Trophoblast cell (in vitro differentiated cells and primary cell): ENCODE measurements at regions not wholly inside any gene's neighbourhood (a gene's known extent, or its start where the extent isn't known, plus 50 kb on each side); places are given as distances from the start of the nearest gene placed in this dataset.

Source experiments
- DNase-seq, 2 donors: peaks; one replicate each; pipeline ENCODE4 v3.0.0-alpha.2; 2016
- H2AFZ ChIP-seq: 2 replicates; pipeline ENCODE4 v1.6.1; 2013; ENCODE audit warnings: low read length, moderate library complexity, mild to moderate bottlenecking; ENCODE audit not compliant: insufficient read depth, poor library complexity
- H2AK5ac ChIP-seq: 2 replicates; pipeline ENCODE4 v1.6.1; 2013; ENCODE audit warnings: mild to moderate bottlenecking, low read length
- H2BK120ac ChIP-seq: 2 replicates; pipeline ENCODE4 v1.6.1; 2013; ENCODE audit warnings: low read length, mild to moderate bottlenecking, moderate library complexity; ENCODE audit not compliant: insufficient read depth, poor library complexity
- H2BK12ac ChIP-seq: 2 replicates; pipeline ENCODE4 v1.6.1; 2013; ENCODE audit warnings: mild to moderate bottlenecking, low read length, moderate library complexity
- H2BK5ac ChIP-seq: 2 replicates; pipeline ENCODE4 v1.6.1; 2013; ENCODE audit warnings: low read length, low read depth, moderate library complexity, mild to moderate bottlenecking; ENCODE audit not compliant: poor library complexity
- H3K14ac ChIP-seq: 2 replicates; pipeline ENCODE4 v1.6.1; 2013; ENCODE audit warnings: mild to moderate bottlenecking, low read length
- H3K18ac ChIP-seq: 2 replicates; pipeline ENCODE4 v1.6.1; 2013; ENCODE audit warnings: mild to moderate bottlenecking, low read length
- H3K23ac ChIP-seq: 2 replicates; pipeline ENCODE4 v1.6.1; 2013; ENCODE audit warnings: low read length
- H3K27ac ChIP-seq: 2 replicates; pipeline ENCODE4 v1.5.1; 2013; ENCODE audit warnings: low read depth, mild to moderate bottlenecking, inconsistent platforms, low read length, moderate library complexity
- H3K27me3 ChIP-seq: 2 replicates; pipeline ENCODE4 v1.6.1; 2013; ENCODE audit warnings: inconsistent platforms, mild to moderate bottlenecking, low read length, moderate library complexity; ENCODE audit not compliant: insufficient read depth
- H3K36me3 ChIP-seq, 2 experiments: 1 replicate in 1 of 2; 2 replicates in 1 of 2; pipeline ENCODE4 v1.6.1; 2013; ENCODE audit warnings: low read length in 2 of 2, mild to moderate bottlenecking in 2 of 2, moderate library complexity in 1 of 2; ENCODE audit not compliant: insufficient read depth in 2 of 2, control insufficient read depth in 1 of 2
- H3K4ac ChIP-seq: 2 replicates; pipeline ENCODE4 v1.6.1; 2013; ENCODE audit warnings: low read depth, mild to moderate bottlenecking, low read length, moderate library complexity
- H3K4me1 ChIP-seq, 2 experiments: 1 replicate in 1 of 2; 2 replicates in 1 of 2; pipeline ENCODE4 v1.6.1; 2013; ENCODE audit warnings: low read length in 2 of 2, mild to moderate bottlenecking in 2 of 2, moderate library complexity in 1 of 2; ENCODE audit not compliant: insufficient read depth in 2 of 2, control insufficient read depth in 1 of 2
- H3K4me2 ChIP-seq: 2 replicates; pipeline ENCODE4 v1.6.1; 2013; ENCODE audit warnings: inconsistent platforms, mild to moderate bottlenecking, low read length, moderate library complexity
- H3K4me3 ChIP-seq: 2 replicates; pipeline ENCODE4 v1.5.1; 2013; ENCODE audit warnings: mild to moderate bottlenecking, low read depth, low read length, inconsistent platforms
- H3K79me1 ChIP-seq: one replicate; pipeline ENCODE4 v1.6.1; 2013; ENCODE audit warnings: low read length
- H3K79me2 ChIP-seq: 2 replicates; pipeline ENCODE4 v1.6.1; 2013; ENCODE audit warnings: low read length, mild to moderate bottlenecking; ENCODE audit not compliant: control insufficient read depth, insufficient read depth, poor library complexity
- H3K9ac ChIP-seq: 2 replicates; pipeline ENCODE4 v1.6.1; 2013; ENCODE audit warnings: mild to moderate bottlenecking, low read length
- H3K9me3 ChIP-seq: 2 replicates; pipeline ENCODE4 v1.6.1; 2013; ENCODE audit warnings: low read depth, mild to moderate bottlenecking, control low read depth, inconsistent platforms, low read length; ENCODE audit not compliant: insufficient read depth
- H4K12ac ChIP-seq: 2 replicates; pipeline ENCODE4 v1.6.1; 2013; ENCODE audit warnings: low read depth, mild to moderate bottlenecking, low read length, moderate library complexity
- H4K8ac ChIP-seq: 2 replicates; pipeline ENCODE4 v1.6.1; 2013; ENCODE audit warnings: low read depth, mild to moderate bottlenecking, low read length, moderate library complexity
- H4K91ac ChIP-seq: one replicate; pipeline ENCODE4 v1.6.1; 2013; ENCODE audit warnings: low read depth, mild to moderate bottlenecking, low read length, moderate library complexity
- WGBS: extraction: QIAGEN DNeasy Blood & Tissue Kit; methylation state at CpG from one replicate; pipeline ENCODE4 v1.1.7; 2013; ENCODE audit warnings: missing lambda C conversion rate; ENCODE audit not compliant: insufficient read length, insufficient coverage; ENCODE audit errors: extremely low coverage; 5-methylcytosine and 5-hydroxymethylcytosine counted together

DNA sequence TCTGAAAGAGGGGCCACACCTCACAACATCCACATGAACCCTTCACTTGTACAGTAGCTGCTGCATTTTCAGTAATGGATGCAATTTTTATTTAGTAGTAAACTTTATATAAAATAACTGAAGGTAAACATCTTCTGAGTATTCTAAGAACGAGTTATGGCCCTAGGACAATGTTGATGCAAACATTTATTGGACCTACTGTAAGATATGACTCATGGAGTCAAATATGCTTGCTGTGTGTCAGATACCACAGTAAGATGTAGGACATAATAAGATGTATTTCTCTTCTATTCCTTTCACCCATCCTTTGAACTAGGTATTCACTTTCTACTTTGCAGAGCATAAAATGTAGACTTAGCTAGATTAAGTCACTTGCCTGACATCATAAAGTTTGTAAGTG, 87.6 kb downstream of the TEX13C start:
- H2BK5ac ChIP-seq = no peak overlapping the region
- WGBS = no CpG with 5 or more reads among the region's 1 CpG
- no peaks in the 10 kb centered on the region for H3K27me3 ChIP-seq
- H4K12ac ChIP-seq = no peak overlapping the region
- no peak overlapping the region for H4K8ac ChIP-seq
- H3K23ac ChIP-seq = no peak overlapping the region
- H3K36me3 ChIP-seq = no peaks in the 10 kb centered on the region
- no peak overlapping the region for H3K4me2 ChIP-seq
- H3K27ac ChIP-seq = no peak overlapping the region
- H3K14ac ChIP-seq = no peak overlapping the region
- H2AK5ac ChIP-seq = no peak overlapping the region
- H3K9me3 ChIP-seq = no peaks in the 10 kb centered on the region
- H3K4ac ChIP-seq = no peak overlapping the region
- no peak overlapping the region for H3K4me3 ChIP-seq
- H4K91ac ChIP-seq = no peak overlapping the region
- H2AFZ ChIP-seq = no peak overlapping the region
- no peak overlapping the region for H3K18ac ChIP-seq
- no peaks in the 10 kb centered on the region for H3K79me1 ChIP-seq
- H2BK12ac ChIP-seq = no peak overlapping the region
- no peaks in the 10 kb centered on the region for H3K4me1 ChIP-seq
- no peak overlapping the region for H2BK120ac ChIP-seq
- no peaks in the 10 kb centered on the region for H3K79me2 ChIP-seq
- H3K9ac ChIP-seq = no peak overlapping the region
- DNase-seq = no peak

DNA sequence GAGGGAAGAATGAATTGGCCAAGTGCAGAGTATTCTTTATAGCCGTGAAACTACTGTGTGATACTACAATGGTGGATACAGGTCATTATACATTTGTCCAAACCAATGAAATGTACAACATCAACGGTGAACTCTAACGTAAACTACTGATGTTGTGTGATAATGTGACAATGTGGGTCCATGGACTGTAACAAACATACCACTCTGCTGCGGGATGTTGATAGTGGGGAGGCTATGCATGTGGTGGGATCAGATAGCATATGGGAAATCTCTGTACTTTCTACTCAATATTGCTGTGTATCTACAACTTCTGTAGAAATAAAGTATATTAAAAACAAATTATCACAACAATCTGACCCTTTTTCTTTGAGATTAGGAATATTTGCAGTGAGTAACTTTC, 101.1 kb downstream of the TEX13C start:
- H3K14ac ChIP-seq = no peak overlapping the region
- no peak overlapping the region for H3K27ac ChIP-seq
- H3K79me1 ChIP-seq = no peaks in the 10 kb centered on the region
- WGBS = no CpG with 5 or more reads among the region's 4 CpGs
- DNase-seq = no peak
- H3K36me3 ChIP-seq = no peaks in the 10 kb centered on the region
- H3K18ac ChIP-seq = no peak overlapping the region
- H4K91ac ChIP-seq = no peak overlapping the region
- H2AFZ ChIP-seq = no peak overlapping the region
- no peak overlapping the region for H2BK120ac ChIP-seq
- H3K27me3 ChIP-seq = no peaks in the 10 kb centered on the region
- no peak overlapping the region for H4K8ac ChIP-seq
- H4K12ac ChIP-seq = no peak overlapping the region
- H3K4me3 ChIP-seq = no peak overlapping the region
- H2BK5ac ChIP-seq = no peak overlapping the region
- no peaks in the 10 kb centered on the region for H3K79me2 ChIP-seq
- H3K23ac ChIP-seq = no peak overlapping the region
- H3K9me3 ChIP-seq = no peaks in the 10 kb centered on the region
- H2AK5ac ChIP-seq = no peak overlapping the region
- H3K4ac ChIP-seq = no peak overlapping the region
- no peak overlapping the region for H3K9ac ChIP-seq
- H2BK12ac ChIP-seq = no peak overlapping the region
- no peaks in the 10 kb centered on the region for H3K4me1 ChIP-seq
- H3K4me2 ChIP-seq = no peak overlapping the region

DNA sequence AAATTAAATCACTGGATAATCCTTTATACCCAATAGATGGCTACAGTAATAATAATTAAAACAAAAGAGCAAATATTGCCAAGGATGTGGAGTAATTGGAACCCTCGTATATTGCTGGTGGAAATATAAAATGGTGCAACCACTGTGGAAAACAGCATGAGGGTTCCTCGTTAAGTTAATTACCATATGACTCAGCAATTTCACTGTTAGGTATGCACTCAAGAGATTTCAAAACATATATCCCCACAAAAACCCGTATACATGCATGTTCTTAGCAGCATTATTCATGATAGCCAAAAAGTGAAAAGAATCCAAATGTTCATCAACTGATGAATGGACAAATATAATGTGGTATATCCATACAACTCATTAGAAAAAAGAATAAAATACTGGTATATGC, 103.3 kb downstream of the TEX13C start:
- Histone ChIP-seq H3K4me1 (no peaks in the 10 kb centered on the region), H3K27ac (no peak overlapping the region), H4K91ac (no peak overlapping the region), H3K79me1 (no peaks in the 10 kb centered on the region), H4K8ac (no peak overlapping the region), H3K36me3 (no peaks in the 10 kb centered on the region), H2BK120ac (no peak overlapping the region), H3K4me3 (no peak overlapping the region), H2BK5ac (no peak overlapping the region), H3K18ac (no peak overlapping the region), H3K23ac (no peak overlapping the region), H3K9me3 (no peaks in the 10 kb centered on the region), H2AFZ (no peak overlapping the region), H2AK5ac (no peak overlapping the region), H3K9ac (no peak overlapping the region), H3K14ac (no peak overlapping the region), H3K4ac (no peak overlapping the region), H3K4me2 (no peak overlapping the region), H2BK12ac (no peak overlapping the region), H4K12ac (no peak overlapping the region), H3K27me3 (no peaks in the 10 kb centered on the region), H3K79me2 (no peaks in the 10 kb centered on the region)
- WGBS = no CpG with 5 or more reads among the region's 3 CpGs
- DNase-seq = no peak

DNA sequence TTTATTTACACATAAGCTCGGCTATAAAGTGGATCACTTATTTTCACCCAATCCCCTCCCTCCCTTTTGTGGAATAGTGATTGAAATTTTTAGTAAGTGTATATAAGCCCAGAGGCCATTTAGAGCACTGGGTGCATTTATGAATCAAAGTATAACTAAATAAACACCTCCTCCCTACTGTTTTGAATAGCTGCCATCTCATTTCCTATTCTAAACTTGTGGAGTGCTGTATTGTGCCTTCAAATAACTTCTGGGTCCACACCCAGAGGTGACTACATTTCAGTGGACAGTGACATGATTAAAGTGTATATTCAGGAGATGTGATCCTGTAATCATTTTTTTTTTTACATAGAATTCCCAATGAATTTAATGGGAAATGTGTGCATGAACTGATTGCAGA, 104.9 kb downstream of the TEX13C start:
- Histone ChIP-seq H3K4me2 (no peak overlapping the region), H4K8ac (no peak overlapping the region), H2BK5ac (no peak overlapping the region), H3K23ac (no peak overlapping the region), H3K27me3 (no peaks in the 10 kb centered on the region), H3K36me3 (no peaks in the 10 kb centered on the region), H2BK12ac (no peak overlapping the region), H3K9ac (no peak overlapping the region), H2AFZ (no peak overlapping the region), H3K4me1 (no peaks in the 10 kb centered on the region), H3K18ac (no peak overlapping the region), H2BK120ac (no peak overlapping the region), H3K4ac (no peak overlapping the region), H4K12ac (no peak overlapping the region), H3K79me2 (no peaks in the 10 kb centered on the region), H2AK5ac (no peak overlapping the region), H4K91ac (no peak overlapping the region), H3K14ac (no peak overlapping the region), H3K4me3 (no peak overlapping the region), H3K79me1 (no peaks in the 10 kb centered on the region), H3K27ac (no peak overlapping the region), H3K9me3 (no peaks in the 10 kb centered on the region)
- WGBS = no CpG with 5 or more reads among the region's 1 CpG
- no peak for DNase-seq

DNA sequence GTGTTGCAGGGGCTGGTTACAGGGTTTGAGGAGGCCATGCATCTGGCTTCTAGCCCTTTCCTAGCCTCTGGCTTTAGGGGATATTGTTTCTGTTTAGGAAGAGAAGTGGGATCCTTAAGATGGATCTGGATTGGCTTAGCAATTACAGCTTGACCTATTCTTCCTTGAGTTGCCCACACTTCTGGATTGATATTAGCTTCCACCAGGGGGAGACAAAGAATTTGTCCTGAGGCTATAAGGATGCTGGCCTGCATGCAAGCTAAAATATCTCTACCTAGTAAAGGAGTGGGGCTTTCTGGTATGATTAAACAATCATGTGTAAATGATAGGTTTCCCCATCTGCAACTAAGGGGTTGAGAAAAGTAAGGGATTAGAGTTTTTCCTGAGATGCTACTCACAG, 117.2 kb downstream of the TEX13C start:
- Histone ChIP-seq H3K14ac (no peak overlapping the region), H4K91ac (no peak overlapping the region), H3K79me1 (no peaks in the 10 kb centered on the region), H3K27me3 (no peaks in the 10 kb centered on the region), H3K4me1 (no peaks in the 10 kb centered on the region), H3K9ac (no peak overlapping the region), H2BK5ac (no peak overlapping the region), H3K36me3 (no peaks in the 10 kb centered on the region), H2BK120ac (no peak overlapping the region), H3K18ac (no peak overlapping the region), H2BK12ac (no peak overlapping the region), H3K27ac (no peak overlapping the region), H3K79me2 (no peaks in the 10 kb centered on the region), H4K12ac (no peak overlapping the region), H3K23ac (no peak overlapping the region), H4K8ac (no peak overlapping the region), H3K4me3 (no peak overlapping the region), H2AK5ac (no peak overlapping the region), H3K4ac (no peak overlapping the region), H3K9me3 (no peaks in the 10 kb centered on the region), H3K4me2 (no peak overlapping the region), H2AFZ (no peak overlapping the region)
- DNase-seq = peak in 1 of 2 donors; percentile 1
